HFFc6 (cell line): ENCODE measurements at regions not wholly inside any gene's neighbourhood (a gene's known extent, or its start where the extent isn't known, plus 50 kb on each side); places are given as distances from the start of the nearest gene placed in this dataset.

Source experiments
- DNase-seq: peaks from one replicate; pipeline ENCODE4 v3.0.0-alpha.2; 2018
- H3K27ac Mint-ChIP-seq: 2 replicates; pipeline ENCODE4 v1.8.0; 2020; ENCODE audit warnings: mild to moderate bottlenecking, mixed read lengths
- H3K27me3 Mint-ChIP-seq: 2 replicates; pipeline ENCODE4 v1.8.0; 2021; ENCODE audit warnings: mild to moderate bottlenecking, moderate library complexity, mixed read lengths; ENCODE audit not compliant: insufficient read depth
- H3K36me3 Mint-ChIP-seq: 2 replicates; pipeline ENCODE4 v1.8.0; 2021; ENCODE audit warnings: low read depth, mixed read lengths
- H3K4me1 Mint-ChIP-seq: 2 replicates; pipeline ENCODE4 v1.8.0; 2020; ENCODE audit warnings: low read depth, mixed read lengths
- H3K4me3 Mint-ChIP-seq: 2 replicates; pipeline ENCODE4 v1.8.0; 2020; ENCODE audit warnings: mild to moderate bottlenecking, moderate library complexity, mixed read lengths
- H3K9me3 Mint-ChIP-seq: 2 replicates; pipeline ENCODE4 v1.8.0; 2020; ENCODE audit warnings: mild to moderate bottlenecking, mixed read lengths
- CTCF ChIP-seq: fragments of 200-600 bp; sonication (generic); IDR thresholded peaks from 2 replicates; pipeline ENCODE4 v1.5.0; 2021; ENCODE audit warnings: antibody characterized with exemption, mild to moderate bottlenecking

GRCh38 chrX:25285598-25285997 lies 269.8 kb upstream of the ARX start:
- H3K9me3 Mint-ChIP-seq = no peaks in the 10 kb centered on the region; the same call in 1 of the 2 replicates
- no peak overlapping the region for H3K27ac Mint-ChIP-seq

GRCh38 chrX:25279510-25279909 lies 263.7 kb upstream of the ARX start:
- Mint-ChIP-seq H3K9me3 (no peaks in the 10 kb centered on the region; the same call in 1 of the 2 replicates), H3K27me3 (no peaks in the 10 kb centered on the region), H3K36me3 (no peaks in the 10 kb centered on the region)

More at GRCh38 chrX:25285598-25285997, 269.8 kb upstream of the ARX start:
- H3K4me3 Mint-ChIP-seq = no peak overlapping the region
- no peak for DNase-seq
- H3K4me1 Mint-ChIP-seq = no peaks in the 10 kb centered on the region
- H3K36me3 Mint-ChIP-seq = no peaks in the 10 kb centered on the region
- no peaks in the 10 kb centered on the region; the same call in 1 of the 2 replicates for H3K27me3 Mint-ChIP-seq
- no peak for TF ChIP-seq CTCF

GRCh38 chrX:25278341-25278740 lies 262.6 kb upstream of the ARX start:
- no peak for DNase-seq
- Mint-ChIP-seq H3K27me3 (no peaks in the 10 kb centered on the region), H3K4me1 (no peaks in the 10 kb centered on the region), H3K36me3 (no peaks in the 10 kb centered on the region), H3K9me3 (no peaks in the 10 kb centered on the region; the same call in 1 of the 2 replicates), H3K27ac (no peak overlapping the region), H3K4me3 (no peak overlapping the region)
- TF ChIP-seq CTCF = no peak

More at GRCh38 chrX:25279510-25279909, 263.7 kb upstream of the ARX start:
- no peak for DNase-seq
- H3K27ac Mint-ChIP-seq = no peak overlapping the region
- H3K4me1 Mint-ChIP-seq = no peaks in the 10 kb centered on the region
- H3K4me3 Mint-ChIP-seq = no peak overlapping the region
- no peak for TF ChIP-seq CTCF

- H3K27ac Mint-ChIP-seq = no peak overlapping the region
These were observed 261.8 kb upstream of the ARX start for GRCh38 chrX:25277574-25277973.

GRCh38 chrX:25275159-25275558 lies 259.4 kb upstream of the ARX start:
- no peak for DNase-seq
- no peaks in the 10 kb centered on the region for H3K9me3 Mint-ChIP-seq
- no peaks in the 10 kb centered on the region for H3K27me3 Mint-ChIP-seq
- no peak overlapping the region for H3K4me3 Mint-ChIP-seq
- no peaks in the 10 kb centered on the region for H3K4me1 Mint-ChIP-seq
- no peak overlapping the region for H3K27ac Mint-ChIP-seq
- H3K36me3 Mint-ChIP-seq = no peaks in the 10 kb centered on the region
- no peak for TF ChIP-seq CTCF

More at GRCh38 chrX:25277574-25277973, 261.8 kb upstream of the ARX start:
- H3K36me3 Mint-ChIP-seq = no peaks in the 10 kb centered on the region
- H3K4me1 Mint-ChIP-seq = no peaks in the 10 kb centered on the region
- TF ChIP-seq CTCF = no peak
- no peak for DNase-seq
- H3K27me3 Mint-ChIP-seq = no peaks in the 10 kb centered on the region
- no peak overlapping the region for H3K4me3 Mint-ChIP-seq
- no peaks in the 10 kb centered on the region for H3K9me3 Mint-ChIP-seq

- H3K27ac Mint-ChIP-seq = no peak overlapping the region
- H3K4me3 Mint-ChIP-seq = no peak overlapping the region
- DNase-seq = no peak
- H3K9me3 Mint-ChIP-seq = peaks cover 5% of the 10 kb centered on the region
- H3K4me1 Mint-ChIP-seq = no peaks in the 10 kb centered on the region
- TF ChIP-seq CTCF = no peak
- no peaks in the 10 kb centered on the region for H3K36me3 Mint-ChIP-seq
- no peaks in the 10 kb centered on the region for H3K27me3 Mint-ChIP-seq
These were observed 225.7 kb upstream of the ARX start for GRCh38 chrX:25241461-25241860.
